HFF-Myc (cell line): ENCODE measurements at regions not wholly inside any gene's neighbourhood (a gene's known extent, or its start where the extent isn't known, plus 50 kb on each side); places are given as distances from the start of the nearest gene placed in this dataset.
"Not testable (repeated sequence)": the region's sequence is repeated elsewhere in the genome, so short reads cannot be mapped to it uniquely, and the experiment has no call there.

Experiments used
- DNase-seq: peaks from one replicate; pipeline ENCODE4 v3.0.0-alpha.2; 2011; ENCODE audit warnings: low read depth; ENCODE audit errors: extremely low read depth
- H3K4me3 ChIP-seq: replicated peaks from 2 replicates; pipeline ENCODE4 v1.5.1; 2011; ENCODE audit warnings: low read depth, mild to moderate bottlenecking, control low read depth, low read length
- CTCF ChIP-seq: IDR thresholded peaks from 2 replicates; pipeline ENCODE4 v1.5.1; 2012; ENCODE audit warnings: mild to moderate bottlenecking, low read depth, low read length, control low read depth; ENCODE audit errors: missing control alignments

- H3K4me3 ChIP-seq = no peak overlapping the region
- no peak for DNase-seq
- TF ChIP-seq CTCF = no peak
These were observed 333.1 kb upstream of the HNRNPA3 start for GRCh38 chr2:176879426-176879995.

- not testable (repeated sequence) for DNase-seq, H3K4me3 ChIP-seq
These were observed 330.5 kb upstream of the HNRNPA3 start for GRCh38 chr2:176882045-176882444.

- H3K4me3 ChIP-seq = no peak overlapping the region
- no peak for TF ChIP-seq CTCF
- no peak for DNase-seq
These were observed 327.5 kb upstream of the HNRNPA3 start for GRCh38 chr2:176885001-176885643.

- no peak for TF ChIP-seq CTCF
- H3K4me3 ChIP-seq = no peak overlapping the region
- DNase-seq = no peak
These were observed 326.9 kb upstream of the HNRNPA3 start for GRCh38 chr2:176885661-176886060.

- DNase-seq = no peak
- no peak overlapping the region for H3K4me3 ChIP-seq
- no peak for TF ChIP-seq CTCF
These were observed 321.5 kb upstream of the HNRNPA3 start for GRCh38 chr2:176891105-176891504.

- no peak for DNase-seq
- H3K4me3 ChIP-seq = no peak overlapping the region
- TF ChIP-seq CTCF = no peak
These were observed 320.7 kb upstream of the HNRNPA3 start for GRCh38 chr2:176891857-176892256.

- DNase-seq = no peak
- TF ChIP-seq CTCF = no peak
- no peak overlapping the region for H3K4me3 ChIP-seq
These were observed 319.8 kb upstream of the HNRNPA3 start for GRCh38 chr2:176892676-176893226.
